ENCODE measurements at regions not wholly inside any gene's neighbourhood (a gene's known extent, or its start where the extent isn't known, plus 50 kb on each side); places are given as distances from the start of the nearest gene placed in this dataset.

GRCh38 chrX:95029571-95029970, 1355.6 kb downstream of the FAM133A start:
- DNase-seq = no peak

GRCh38 chrX:95040104-95040503, 1366.1 kb downstream of the FAM133A start:
- no peak for DNase-seq

- no peak for DNase-seq
These were observed 1370.3 kb downstream of the FAM133A start for GRCh38 chrX:95044331-95044730.

- DNase-seq = no peak
These were observed 1382.0 kb downstream of the FAM133A start for GRCh38 chrX:95055991-95056390.

GRCh38 chrX:95056901-95057300, 1382.9 kb downstream of the FAM133A start:
- no peak for DNase-seq

GRCh38 chrX:95057341-95057740, 1383.3 kb downstream of the FAM133A start:
- no peak for DNase-seq

- no peak for DNase-seq
These were observed 1384.8 kb downstream of the FAM133A start for GRCh38 chrX:95058815-95059214.

- DNase-seq = no peak
These were observed 1385.9 kb downstream of the FAM133A start for GRCh38 chrX:95059909-95060308.

- no peak for DNase-seq
These were observed 1389.5 kb downstream of the FAM133A start for GRCh38 chrX:95063554-95063953.

GRCh38 chrX:95065151-95065550, 1391.1 kb downstream of the FAM133A start:
- no peak for DNase-seq

GRCh38 chrX:95071052-95071451, 1397.0 kb downstream of the FAM133A start:
- DNase-seq = no peak

GRCh38 chrX:95071621-95072020, 1397.6 kb downstream of the FAM133A start:
- DNase-seq = no peak

- peak; percentile 4 for DNase-seq
These were observed 1402.4 kb downstream of the FAM133A start for GRCh38 chrX:95076449-95076848.

- DNase-seq = no peak
These were observed 1427.9 kb downstream of the FAM133A start for GRCh38 chrX:95101851-95102390.

GRCh38 chrX:95117556-95117955, 1443.5 kb downstream of the FAM133A start:
- DNase-seq = no peak

GRCh38 chrX:95145848-95146490, 1472.0 kb downstream of the FAM133A start:
- DNase-seq = no peak

- DNase-seq = no peak
These were observed 1478.8 kb downstream of the FAM133A start for GRCh38 chrX:95152810-95153209.

GRCh38 chrX:95156566-95156965, 1482.6 kb downstream of the FAM133A start:
- no peak for DNase-seq
